A549 (cell line): ENCODE measurements at regions not wholly inside any gene's neighbourhood (a gene's known extent, or its start where the extent isn't known, plus 50 kb on each side); places are given as distances from the start of the nearest gene placed in this dataset.
A peak's percentile ranks its signal among the peaks of the same experiment; 100 is the strongest.

Source experiments
- ATAC-seq, 2 experiments: fragments of 200-7000 bp in 1 of 2; fragments of >200 bp in 1 of 2; cut with Nextera tagmentation in 1 of 2; cut with Tn5 transposase in 1 of 2; 3 replicates each; pipeline versions ENCODE4 v1.8.0 to v1.9.1; 2018 to 2020; ENCODE audit warnings: mild to moderate bottlenecking in 1 of 2, moderate library complexity in 1 of 2
- CTCF ChIA-PET: fragments of 300-600 bp; sonication (Branson Sonifier 250); formaldehyde crosslinking; extraction: SDS; loops from one replicate; lab custom pipeline; 2021; ENCODE audit warnings: antibody characterized with exemption, inconsistent platforms; lab: Yijun Ruan, JAX
- POLR2A ChIA-PET: fragments of 350-600 bp; formaldehyde crosslinking; extraction: SDS; loops from one replicate; lab custom pipeline; 2021; ENCODE audit warnings: antibody characterized with exemption, inconsistent platforms; lab: Yijun Ruan, JAX
- DNase-seq, 2 experiments: peaks; one replicate each; pipeline versions ENCODE4 v3.0.0 to v3.0.0-alpha.2; 2011 to 2016; ENCODE audit warnings: low read depth in 1 of 2, low spot score in 1 of 2
- FAIRE-seq: peaks from 2 replicates; lab custom pipeline; 2011; peaks lifted over from hg19 to GRCh38; lab: Jason Lieb, UNC
- H3K27ac ChIP-seq, 2 experiments: fragments of >200 bp; sonication (Bioruptor Twin); formaldehyde crosslinking; 3 replicates each; pipeline ENCODE4 v1.5.1; 2016 to 2017
- H3K4me1 ChIP-seq: fragments of >200 bp; sonication (Bioruptor Twin); formaldehyde crosslinking; 3 replicates; pipeline ENCODE4 v1.6.1; 2016
- H3K4me2 ChIP-seq: fragments of >200 bp; sonication (Bioruptor Twin); formaldehyde crosslinking; 3 replicates; pipeline ENCODE4 v1.6.1; 2016
- H3K4me3 ChIP-seq: fragments of >200 bp; sonication (Bioruptor Twin); formaldehyde crosslinking; 3 replicates; pipeline ENCODE4 v1.5.1; 2016
- H3K9me3 ChIP-seq: fragments of >200 bp; sonication (Bioruptor Twin); formaldehyde crosslinking; 3 replicates; pipeline ENCODE4 v1.6.1; 2016
- CEBPB ChIP-seq, 2 experiments: fragments of >200 bp in 1 of 2; sonication (Bioruptor Twin) in 1 of 2; formaldehyde crosslinking in 1 of 2; IDR thresholded peaks; 2 replicates each; pipeline ENCODE4 v1.6.1; 2012 to 2016
- CTCF ChIP-seq: fragments of >200 bp; sonication (Bioruptor Twin); formaldehyde crosslinking; IDR thresholded peaks from 3 replicates; pipeline ENCODE4 v1.5.1; 2016
- EHMT2 ChIP-seq: fragments of 200-600 bp; sonication (generic); IDR thresholded peaks from 2 replicates; pipeline ENCODE4 v1.6.1; 2016; ENCODE audit warnings: antibody characterized with exemption, low read depth, mild to moderate bottlenecking, moderate library complexity
- HEYL ChIP-seq: fragments of 250-450 bp; sonication (Bioruptor Pico); IDR thresholded peaks from 2 replicates; pipeline ENCODE4 v1.8.0; 2021; ENCODE audit warnings: mild to moderate bottlenecking, moderate library complexity
- HOXA7 ChIP-seq: fragments of 250-450 bp; sonication (Bioruptor Pico); IDR thresholded peaks from 2 replicates; pipeline ENCODE4 v1.5.0; 2020; ENCODE audit warnings: mild to moderate bottlenecking, moderate library complexity
- MAFK ChIP-seq: fragments of 450-650 bp; IDR thresholded peaks from 2 replicates; pipeline ENCODE4 v1.6.1; 2014; ENCODE audit not compliant: partially characterized antibody
- RAD21 ChIP-seq, 2 experiments: fragments of >200 bp in 1 of 2; sonication (Bioruptor Twin) in 1 of 2; formaldehyde crosslinking in 1 of 2; IDR thresholded peaks in 1 of 2; conservative IDR thresholded peaks in 1 of 2; 2 replicates in 1 of 2; 3 replicates in 1 of 2; pipeline ENCODE4 v1.6.1; 2012 to 2018; ENCODE audit warnings: inconsistent platforms in 1 of 2
- RARB ChIP-seq: fragments of 250-450 bp; sonication (Bioruptor Pico); IDR thresholded peaks from 2 replicates; pipeline ENCODE4 v1.8.0; 2021; ENCODE audit warnings: mild to moderate bottlenecking, moderate library complexity
- RFX5 ChIP-seq: fragments of 450-650 bp; IDR thresholded peaks from 2 replicates; pipeline ENCODE4 v1.7.1; 2014; ENCODE audit warnings: antibody characterized with exemption, mild to moderate bottlenecking, moderate library complexity
- RNF2 ChIP-seq: fragments of 200-600 bp; sonication (generic); IDR thresholded peaks from 2 replicates; pipeline ENCODE4 v1.6.1; 2016; ENCODE audit warnings: low read depth, mild to moderate bottlenecking, antibody characterized with exemption, moderate library complexity, borderline replicate concordance
- SMC3 ChIP-seq: fragments of >200 bp; sonication (Bioruptor Twin); formaldehyde crosslinking; IDR thresholded peaks from 3 replicates; pipeline ENCODE4 v1.6.1; 2018; ENCODE audit warnings: inconsistent platforms
- TFCP2L1 ChIP-seq: fragments of 250-450 bp; sonication (Bioruptor Pico); IDR thresholded peaks from 2 replicates; pipeline ENCODE4 v1.5.0; 2021; ENCODE audit warnings: mild to moderate bottlenecking
- TP53 ChIP-seq: fragments of 250-450 bp; sonication (Bioruptor Pico); IDR thresholded peaks from 2 replicates; pipeline ENCODE4 v1.5.0; 2021; ENCODE audit warnings: mild to moderate bottlenecking, moderate library complexity
- ZNF302 ChIP-seq: fragments of 250-450 bp; sonication (Bioruptor Pico); IDR thresholded peaks from 2 replicates; pipeline ENCODE4 v1.9.0; 2021; ENCODE audit warnings: inconsistent platforms, mild to moderate bottlenecking, moderate library complexity
- WGBS: methylation state at CpG from one replicate; pipeline ENCODE4 v1.1.6; 2017; ENCODE audit errors: missing lambda C conversion rate; 5-methylcytosine and 5-hydroxymethylcytosine counted together
- TF ChIP-seq, protein P1 (sequence below): fragments of >200 bp; sonication (Bioruptor Twin); formaldehyde crosslinking; IDR thresholded peaks from 2 replicates; pipeline ENCODE4 v1.6.1; 2016
- TF ChIP-seq, protein P2 (sequence below): fragments of 250-450 bp; sonication (Bioruptor Pico); IDR thresholded peaks from 2 replicates; pipeline ENCODE4 v1.5.0; 2021; ENCODE audit warnings: mild to moderate bottlenecking, moderate library complexity, borderline replicate concordance

DNA sequence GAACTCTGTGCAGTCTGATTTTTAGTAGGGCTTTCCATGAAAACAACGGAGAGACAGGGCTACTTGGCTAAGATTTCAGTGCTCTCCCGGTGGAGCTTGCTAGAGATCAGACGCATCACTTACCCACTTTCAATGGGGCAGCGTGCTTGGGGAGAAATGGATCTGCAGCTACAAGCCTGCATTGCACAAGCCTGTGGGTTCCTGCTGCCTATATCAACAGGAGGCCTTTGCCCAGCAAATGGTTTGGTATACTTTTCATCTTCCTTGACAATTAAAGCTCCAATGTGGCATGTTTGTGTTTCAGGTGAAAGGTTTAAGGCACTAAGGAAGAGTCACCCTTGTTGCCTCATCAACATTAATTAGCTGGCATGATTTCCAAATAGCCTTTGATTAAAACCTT, 136.0 kb upstream of the FOXQ1 start (continued):
- no peak for TF ChIP-seq CTCF
- TF ChIP-seq TFCP2L1, result no peak
- no peak for TF ChIP-seq RNF2
- no peak for TF ChIP-seq EHMT2

DNA sequence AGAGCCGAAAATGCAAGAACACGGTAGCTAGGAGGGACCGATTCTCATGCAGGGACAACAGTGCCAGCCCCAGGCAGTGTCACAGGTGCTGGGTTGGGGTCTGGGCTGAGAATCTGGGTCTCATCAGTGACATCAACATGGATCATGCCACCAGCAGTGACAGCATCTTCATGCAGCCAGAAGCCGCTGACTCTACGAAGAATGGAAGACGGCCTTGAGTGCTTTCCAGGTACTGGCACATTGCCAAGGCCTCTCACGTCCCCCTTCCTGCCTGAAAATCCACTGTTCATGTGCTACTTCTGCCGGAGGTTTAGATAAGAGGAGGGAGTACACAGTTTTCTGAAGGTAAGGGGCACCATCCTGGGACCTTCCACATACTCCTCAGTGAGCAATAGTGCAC, 141.1 kb upstream of the FOXQ1 start:
- Histone ChIP-seq H3K27ac (no peak overlapping the region), H3K4me1 (no peaks in the 10 kb centered on the region), H3K9me3 (0 out of 3 replicates have a peak, but pooled peaks cover 2% of the 10 kb centered on the region), H3K4me3 (no peak overlapping the region), H3K4me2 (no peak overlapping the region)
- ATAC-seq, result no peak
- ChIA-PET CTCF (no interaction called here), POLR2A (no interaction called here)
- TF ChIP-seq HEYL (CRISPR knock-in tag) (no peak), TP53 (no peak), ZNF302 (CRISPR knock-in tag) (no peak)
- FAIRE-seq, result no peak
- no peak for DNase-seq
- WGBS, result 73% methylated on average over 5 of the region's 8 CpGs

DNA sequence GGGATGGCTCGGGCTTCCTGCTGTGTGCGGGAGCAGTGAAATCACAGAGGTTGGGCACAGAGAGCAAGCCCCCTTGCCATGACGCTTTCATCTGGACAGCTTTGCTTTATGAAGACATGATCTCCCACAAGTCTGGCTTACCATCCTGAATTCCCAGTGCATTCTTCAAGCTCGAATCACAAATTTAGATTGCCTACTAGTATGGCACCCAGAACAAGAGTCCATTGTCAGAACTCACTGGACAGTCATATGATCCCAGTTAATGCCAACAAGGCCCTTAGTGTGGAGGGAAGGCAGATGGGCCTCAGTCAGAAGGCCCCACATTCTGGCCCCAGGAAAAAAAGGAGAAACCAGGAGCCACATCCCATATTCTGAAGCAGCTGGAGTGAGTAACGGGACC, 147.3 kb upstream of the FOXQ1 start:
- no peak for ATAC-seq
- no peaks in the 10 kb centered on the region for H3K9me3 ChIP-seq
- H3K27ac ChIP-seq, result no peak overlapping the region
- no peak overlapping the region for H3K4me3 ChIP-seq
- TF ChIP-seq, protein P1, sequence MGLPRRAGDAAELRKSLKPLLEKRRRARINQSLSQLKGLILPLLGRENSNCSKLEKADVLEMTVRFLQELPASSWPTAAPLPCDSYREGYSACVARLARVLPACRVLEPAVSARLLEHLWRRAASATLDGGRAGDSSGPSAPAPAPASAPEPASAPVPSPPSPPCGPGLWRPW, result no peak
- TF ChIP-seq, protein P2, sequence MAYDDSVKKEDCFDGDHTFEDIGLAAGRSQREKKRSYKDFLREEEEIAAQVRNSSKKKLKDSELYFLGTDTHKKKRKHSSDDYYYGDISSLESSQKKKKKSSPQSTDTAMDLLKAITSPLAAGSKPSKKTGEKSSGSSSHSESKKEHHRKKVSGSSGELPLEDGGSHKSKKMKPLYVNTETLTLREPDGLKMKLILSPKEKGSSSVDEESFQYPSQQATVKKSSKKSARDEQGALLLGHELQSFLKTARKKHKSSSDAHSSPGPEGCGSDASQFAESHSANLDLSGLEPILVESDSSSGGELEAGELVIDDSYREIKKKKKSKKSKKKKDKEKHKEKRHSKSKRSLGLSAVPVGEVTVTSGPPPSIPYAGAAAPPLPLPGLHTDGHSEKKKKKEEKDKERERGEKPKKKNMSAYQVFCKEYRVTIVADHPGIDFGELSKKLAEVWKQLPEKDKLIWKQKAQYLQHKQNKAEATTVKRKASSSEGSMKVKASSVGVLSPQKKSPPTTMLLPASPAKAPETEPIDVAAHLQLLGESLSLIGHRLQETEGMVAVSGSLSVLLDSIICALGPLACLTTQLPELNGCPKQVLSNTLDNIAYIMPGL, result no peak
- TF ChIP-seq SMC3, result no peak
- no peak for TF ChIP-seq RAD21 (conservative IDR thresholded peaks at IDR 0.05 in 1 of 2, IDR thresholded peaks at IDR 0.05 in 1 of 2)
- no peak for TF ChIP-seq CEBPB (IDR thresholded peaks at IDR 0.05)
- TF ChIP-seq RFX5, result no peak
- no peak for TF ChIP-seq HOXA7 (CRISPR knock-in tag)
- no peak for TF ChIP-seq TFCP2L1
- no peak for TF ChIP-seq CTCF
- TF ChIP-seq RARB (CRISPR knock-in tag), result no peak
- H3K4me2 ChIP-seq, result no peak overlapping the region
- ChIA-PET CTCF (interaction anchor here (0.8 to 1.4 kb wide), 3 partner anchors 12 to 252 kb away, joined by 3 read pairs; no protein-coding TSS in a partner anchor), POLR2A (no interaction called here)
- 56% methylated on average over 5 of the region's 5 CpGs for WGBS
- no peak for FAIRE-seq
- DNase-seq, result no peak
- H3K4me1 ChIP-seq, result no peaks in the 10 kb centered on the region; the same call in 2 of the 3 replicates

DNA sequence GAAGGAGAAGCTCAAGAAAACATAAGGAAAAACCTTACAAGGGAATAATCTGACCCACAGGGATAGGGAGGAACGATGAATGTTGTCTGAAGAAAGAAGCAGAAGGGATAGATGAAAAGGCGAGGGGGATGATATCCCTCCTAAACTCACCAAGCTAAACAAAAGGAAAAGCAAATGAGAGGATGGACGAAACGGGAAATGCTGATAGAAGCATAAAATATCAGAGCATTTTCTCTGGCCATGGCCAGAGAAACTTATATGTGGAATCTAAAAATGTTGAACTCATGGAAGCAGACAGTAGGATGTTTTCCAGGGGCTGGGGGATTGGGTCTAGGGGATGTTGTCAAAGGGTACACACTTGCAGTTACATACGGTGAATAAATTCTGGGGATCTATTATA, 148.4 kb upstream of the FOXQ1 start:
- Histone ChIP-seq H3K9me3 (no peaks in the 10 kb centered on the region), H3K4me3 (no peak overlapping the region), H3K27ac (no peak overlapping the region), H3K4me1 (no peaks in the 10 kb centered on the region; the same call in 2 of the 3 replicates), H3K4me2 (no peak overlapping the region)
- TF ChIP-seq RAD21 (conservative IDR thresholded peaks at IDR 0.05 in 1 of 2, IDR thresholded peaks at IDR 0.05 in 1 of 2), result no peak
- TF ChIP-seq MAFK, result peak; percentile 38
- POLR2A ChIA-PET, result no interaction called here
- FAIRE-seq (no peak), DNase-seq (no peak), ATAC-seq (no peak)
- WGBS, result 60% methylated on average over 5 of the region's 5 CpGs
- CTCF ChIA-PET, result no interaction called here
